ENCODE measurements at regions not wholly inside any gene's neighbourhood (a gene's known extent, or its start where the extent isn't known, plus 50 kb on each side); places are given as distances from the start of the nearest gene placed in this dataset.

DNA sequence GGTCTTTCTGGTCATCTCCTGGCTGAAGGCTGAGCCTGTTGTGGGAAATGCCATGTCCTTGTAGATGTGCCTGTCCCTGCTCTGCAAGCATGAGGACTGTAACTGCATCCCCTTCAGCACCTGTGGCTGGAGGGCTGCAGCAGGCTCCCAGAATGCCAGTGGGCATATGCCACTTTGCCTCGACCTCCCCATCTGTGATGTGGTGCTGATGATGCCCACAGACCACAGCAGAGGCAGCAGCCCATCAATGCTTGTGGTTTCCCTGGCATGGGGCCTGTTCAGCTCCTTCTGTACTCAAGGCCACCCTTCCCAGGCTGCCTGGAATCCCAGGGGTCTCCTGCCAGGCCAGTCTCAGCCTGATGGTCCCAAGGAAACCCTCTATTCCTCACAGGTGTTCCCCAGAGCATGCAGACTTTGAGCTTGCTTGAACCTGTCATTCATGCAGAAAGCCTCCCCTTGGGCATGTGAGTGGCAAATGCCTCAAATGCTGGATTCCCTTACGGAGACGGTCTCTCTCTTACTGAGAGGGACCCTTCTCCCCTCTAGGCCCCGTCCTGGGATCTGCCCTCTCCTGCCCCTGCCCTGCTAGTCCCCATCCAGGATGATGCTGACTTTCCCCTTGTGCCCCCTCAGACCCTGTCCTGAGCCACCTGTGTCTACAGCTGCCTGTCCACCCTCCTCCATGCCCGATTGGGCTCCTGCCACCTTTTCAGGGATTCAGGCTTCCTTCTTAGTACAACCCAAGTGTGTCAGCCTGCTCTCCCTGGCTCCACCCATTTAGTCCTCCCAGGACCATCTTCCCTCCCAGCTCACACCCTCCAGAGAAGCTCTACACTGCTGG is 50.9 kb upstream of the ANTXRL start:
- no peak overlapping the region for H3K9ac ChIP-seq (replicated peaks; ENCODE audit: extremely low read depth, insufficient read depth, low read length)
- no peak overlapping the region for H3K4me2 ChIP-seq (ENCODE audit: insufficient read depth, low read length)
- no peaks in the 10 kb centered on the region for H3K9me1 ChIP-seq (replicated peaks; ENCODE audit: control insufficient read depth, extremely low read depth, insufficient read depth, low read length)
- FAIRE-seq, result no peak
- H3K79me2 ChIP-seq (ENCODE audit: control insufficient read depth, insufficient read depth, low read length), result no peaks in the 10 kb centered on the region
- no peaks in the 10 kb centered on the region for H3K4me1 ChIP-seq (ENCODE audit: control insufficient read depth, extremely low read depth, insufficient read depth, low read length)
- H3K4me3 ChIP-seq (replicated peaks in 1 of 3; ENCODE audit: insufficient read depth in 1 of 3, low read depth in 1 of 3, low read length in 3 of 3), result no peak overlapping the region
- no peak overlapping the region for H3K27ac ChIP-seq (ENCODE audit: insufficient read depth, low read depth, low read length)
- H2AFZ ChIP-seq (ENCODE audit: low read depth, low read length), result no peak overlapping the region
- intact Hi-C loops (cut with micrococcal nuclease) (no loop called here), dilution Hi-C loops (cut with MboI; ENCODE audit: extremely low pct_ligation_motif_present, low sequenced_read_pairs) (no loop called here)
- ChIA-PET CTCF (interaction anchor here (1.4 kb wide), 1 partner anchor 30 kb away, joined by 3 read pairs; no protein-coding TSS in a partner anchor), POLR2A (no interaction called here)
- H3K36me3 ChIP-seq (ENCODE audit: control insufficient read depth in 2 of 2, extremely low read depth in 1 of 2, insufficient read depth in 2 of 2, low read length in 2 of 2), result no peaks in the 10 kb centered on the region
- no peak for DNase-seq (ENCODE audit: low read depth, low spot score)
- no peaks in the 10 kb centered on the region for H4K20me1 ChIP-seq (replicated peaks; ENCODE audit: control insufficient read depth, extremely low read depth, insufficient read depth, low read length)
- BruUV-seq (replicated peaks), result no TSS peak
- no peaks in the 10 kb centered on the region for H3K27me3 ChIP-seq (ENCODE audit: control insufficient read depth in 2 of 2, insufficient read depth in 2 of 2, low read length in 2 of 2)
- no peak for TF ChIP-seq FOS (IDR thresholded peaks at IDR 0.05; ENCODE audit: borderline replicate concordance, insufficient read depth, low read length)
- TF ChIP-seq, protein P1, sequence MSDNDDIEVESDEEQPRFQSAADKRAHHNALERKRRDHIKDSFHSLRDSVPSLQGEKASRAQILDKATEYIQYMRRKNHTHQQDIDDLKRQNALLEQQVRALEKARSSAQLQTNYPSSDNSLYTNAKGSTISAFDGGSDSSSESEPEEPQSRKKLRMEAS (IDR thresholded peaks at IDR 0.05; ENCODE audit: insufficient read depth, insufficient read length), result no peak
- no peak for TF ChIP-seq POLR2A (IDR thresholded peaks at IDR 0.05; ENCODE audit: low read depth, low read length)
- no peak for TF ChIP-seq POLR2AphosphoS5 (IDR thresholded peaks at IDR 0.05; ENCODE audit: insufficient read depth, low read depth, low read length)
- no peak for TF ChIP-seq CTCF (IDR thresholded peaks at IDR 0.05; ENCODE audit: extremely low read depth in 1 of 2, insufficient read depth in 1 of 2, low read depth in 1 of 2, low read length in 2 of 2)
- no peak for TF ChIP-seq GATA2 (IDR thresholded peaks at IDR 0.05; ENCODE audit: insufficient read depth, insufficient read length, low read depth, low read length)
- no peak for TF ChIP-seq JUN (IDR thresholded peaks at IDR 0.05; ENCODE audit: borderline replicate concordance, insufficient read depth, insufficient read length, low read depth)
- H3K9me3 ChIP-seq (replicated peaks; ENCODE audit: control insufficient read depth, insufficient read depth, low read length), result no peaks in the 10 kb centered on the region

All from endothelial cell of umbilical vein (primary cell).